CD4-positive, alpha-beta T cell (primary cell): ENCODE measurements at regions not wholly inside any gene's neighbourhood (a gene's known extent, or its start where the extent isn't known, plus 50 kb on each side); places are given as distances from the start of the nearest gene placed in this dataset.

ENCODE experiments used
- ATAC-seq: fragments of 200-7000 bp; cut with Tn5 transposase; one replicate; pipeline ENCODE4 v1.10.0; 2022; ENCODE audit warnings: mild to moderate bottlenecking; ENCODE audit not compliant: poor library complexity
- CTCF ChIA-PET: fragments of 350-600 bp; sonication (Branson Sonifier 250); formaldehyde crosslinking; loops from one replicate; lab custom pipeline; 2021; ENCODE audit warnings: antibody characterized with exemption, inconsistent platforms; lab: Charles Lee
- POLR2A ChIA-PET: fragments of 350-600 bp; sonication (Branson Sonifier 250); formaldehyde crosslinking; loops from one replicate; lab custom pipeline; 2021; ENCODE audit warnings: antibody characterized with exemption, inconsistent platforms; lab: Charles Lee
- DNase-seq, 14 experiments: peaks; one replicate each; pipeline ENCODE4 v3.0.0-alpha.2; 2013 to 2020; ENCODE audit warnings: mixed read lengths in 2 of 14
- H3K27ac ChIP-seq, 2 donors: one replicate each; pipeline versions ENCODE4 v1.5.1 to v1.7.0; 2013; ENCODE audit warnings: low read length in 2 of 2, low read depth in 1 of 2, mild to moderate bottlenecking in 1 of 2
- H3K27me3 ChIP-seq, 2 experiments: 1 replicate in 1 of 2; 2 replicates in 1 of 2; pipeline versions ENCODE4 v1.6.1 to v1.7.0; 2013; ENCODE audit warnings: low read length in 2 of 2, control low read depth in 1 of 2, mild to moderate bottlenecking in 1 of 2, moderate library complexity in 1 of 2; ENCODE audit not compliant: insufficient read depth in 2 of 2, control insufficient read depth in 1 of 2
- H3K36me3 ChIP-seq: one replicate; pipeline ENCODE4 v1.6.1; 2013; ENCODE audit warnings: low read length, control low read depth; ENCODE audit not compliant: insufficient read depth
- H3K4me1 ChIP-seq: one replicate; pipeline ENCODE4 v1.6.1; 2013; ENCODE audit warnings: low read length, control low read depth; ENCODE audit not compliant: insufficient read depth
- H3K4me3 ChIP-seq: one replicate; pipeline ENCODE4 v1.5.1; 2013; ENCODE audit warnings: mild to moderate bottlenecking, low read length, moderate library complexity
- H3K9me3 ChIP-seq, 2 experiments: 1 replicate in 1 of 2; 2 replicates in 1 of 2; pipeline versions ENCODE4 v1.6.1 to v1.7.0; 2013; ENCODE audit warnings: low read length in 2 of 2, mild to moderate bottlenecking in 2 of 2, control low read depth in 1 of 2, moderate library complexity in 1 of 2; ENCODE audit not compliant: control insufficient read depth in 1 of 2, insufficient read depth in 1 of 2
- H3K27ac Mint-ChIP-seq: one replicate; pipeline ENCODE4 v1.8.0; 2020; ENCODE audit warnings: mixed read lengths
- H3K27me3 Mint-ChIP-seq: one replicate; pipeline ENCODE4 v1.8.0; 2021; ENCODE audit warnings: mixed read lengths
- H3K36me3 Mint-ChIP-seq: one replicate; pipeline ENCODE4 v1.8.0; 2021; ENCODE audit warnings: low read depth, mixed read lengths
- H3K4me1 Mint-ChIP-seq: one replicate; pipeline ENCODE4 v1.8.0; 2021; ENCODE audit warnings: low read depth, mixed read lengths
- H3K4me3 Mint-ChIP-seq: one replicate; pipeline ENCODE4 v1.8.0; 2020; ENCODE audit warnings: mild to moderate bottlenecking, mixed read lengths
- H3K9me3 Mint-ChIP-seq: one replicate; pipeline ENCODE4 v1.8.0; 2020; ENCODE audit warnings: mixed read lengths
- CTCF ChIP-seq: fragments of 200-600 bp; IDR thresholded peaks from one replicate; pipeline ENCODE4 v1.8.0; 2022; ENCODE audit warnings: antibody characterized with exemption, mild to moderate bottlenecking
- intact Hi-C, 2 experiments: fragments of 100-400 bp; cut with DNase I in 1 of 2; cut with micrococcal nuclease in 1 of 2; formaldehyde crosslinking; loops; one replicate each; pipeline versions ENCODE4 v1.15.1 to v1.9.0; 2023 to 2025; cut with DNase I, micrococcal nuclease

GRCh38 chr2:49686897-49687442 lies 532.7 kb upstream of the FSHR start:
- Mint-ChIP-seq H3K27me3 (no peaks in the 10 kb centered on the region), H3K27ac (no peak overlapping the region), H3K9me3 (peaks cover 2% of the 10 kb centered on the region), H3K36me3 (no peaks in the 10 kb centered on the region), H3K4me1 (no peaks in the 10 kb centered on the region), H3K4me3 (no peak overlapping the region)
- Histone ChIP-seq H3K4me1 (no peaks in the 10 kb centered on the region), H3K4me3 (no peak overlapping the region), H3K27ac (no peak overlapping the region), H3K9me3 (peaks cover 0 to 4% of the 10 kb centered on the region in 2 experiments), H3K27me3 (no peaks in the 10 kb centered on the region), H3K36me3 (no peaks in the 10 kb centered on the region)
- ChIA-PET CTCF (no interaction called here), POLR2A (no interaction called here)
- ATAC-seq (no peak), DNase-seq (no peak)
- intact Hi-C loops, result no loop called here
- TF ChIP-seq CTCF, result no peak

- TF ChIP-seq CTCF, result no peak
- no peaks in the 10 kb centered on the region for H3K27me3 ChIP-seq
- ChIA-PET POLR2A (no interaction called here), CTCF (no interaction called here)
- H3K27ac Mint-ChIP-seq, result no peak overlapping the region
- H3K27ac ChIP-seq, result no peak overlapping the region
- no peak for ATAC-seq
- intact Hi-C loops, result no loop called here
- H3K36me3 ChIP-seq, result no peaks in the 10 kb centered on the region
- H3K27me3 Mint-ChIP-seq, result no peaks in the 10 kb centered on the region
- H3K36me3 Mint-ChIP-seq, result no peaks in the 10 kb centered on the region
- H3K4me1 Mint-ChIP-seq, result no peaks in the 10 kb centered on the region
- DNase-seq, result no peak
- H3K4me3 Mint-ChIP-seq, result no peak overlapping the region
- H3K9me3 ChIP-seq, result peaks cover 0 to 4% of the 10 kb centered on the region in 2 experiments
- H3K4me1 ChIP-seq, result no peaks in the 10 kb centered on the region
- H3K4me3 ChIP-seq, result no peak overlapping the region
- H3K9me3 Mint-ChIP-seq, result peaks cover 2% of the 10 kb centered on the region
Observed at GRCh38 chr2:49686291-49686690, 532.0 kb upstream of the FSHR start.

- Mint-ChIP-seq H3K36me3 (no peaks in the 10 kb centered on the region), H3K27ac (no peak overlapping the region), H3K4me1 (no peaks in the 10 kb centered on the region), H3K27me3 (no peaks in the 10 kb centered on the region), H3K9me3 (no peaks in the 10 kb centered on the region), H3K4me3 (no peak overlapping the region)
- Histone ChIP-seq H3K27ac (no peak overlapping the region), H3K9me3 (peaks cover 0 to 5% of the 10 kb centered on the region in 2 experiments), H3K27me3 (no peaks in the 10 kb centered on the region), H3K4me1 (no peaks in the 10 kb centered on the region), H3K36me3 (no peaks in the 10 kb centered on the region), H3K4me3 (no peak overlapping the region)
- CTCF ChIA-PET, result no interaction called here
- POLR2A ChIA-PET, result no interaction called here
- TF ChIP-seq CTCF, result no peak
- DNase-seq (no peak), ATAC-seq (no peak)
- intact Hi-C loops, result no loop called here
Observed at GRCh38 chr2:49677227-49677626, 522.9 kb upstream of the FSHR start.
